ENCODE measurements at regions not wholly inside any gene's neighbourhood (a gene's known extent, or its start where the extent isn't known, plus 50 kb on each side); places are given as distances from the start of the nearest gene placed in this dataset.

DNA sequence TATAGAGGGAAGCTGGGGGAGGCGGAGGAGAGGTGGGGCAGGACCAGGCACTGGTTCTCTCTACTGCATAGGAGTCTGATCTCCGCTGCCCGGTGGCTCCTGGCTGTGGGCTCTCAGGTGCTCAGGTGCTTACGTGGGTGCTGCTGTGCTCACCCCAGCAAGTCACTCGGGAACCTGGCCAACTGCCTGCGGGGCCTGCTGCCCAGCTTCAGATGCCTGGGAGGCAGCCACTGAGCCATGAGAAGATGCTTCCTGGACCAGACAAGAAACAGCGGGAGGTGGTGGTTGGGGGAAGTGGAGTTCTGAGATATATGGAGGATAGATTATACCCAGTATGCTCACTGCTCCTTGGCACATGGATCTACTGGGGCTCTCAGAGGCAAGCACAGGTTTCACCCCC is 1303.4 kb downstream of the TBC1D22A start:
- H3K79me2 ChIP-seq (ENCODE audit: control insufficient read depth, insufficient read depth, low read length), result no peaks in the 10 kb centered on the region
- no peak overlapping the region for H3K27ac ChIP-seq (ENCODE audit: low read length in 2 of 2)
- peaks cover 0 to 4% (median 1%) of the 10 kb centered on the region in 3 donors for H3K9me3 ChIP-seq (ENCODE audit: control extremely low read depth in 1 of 3, control insufficient read depth in 2 of 3, insufficient read depth in 1 of 3, low read length in 2 of 3)
- ChIA-PET POLR2A (no interaction called here), CTCF (no interaction called here)
- WGBS (ENCODE audit: insufficient coverage), result 79% methylated on average over 6 of the region's 7 CpGs
- no peak for ATAC-seq (ENCODE audit: low read depth)
- no peak overlapping the region for H3K27ac Mint-ChIP-seq
- peaks cover 7% of the 10 kb centered on the region for H3K27me3 Mint-ChIP-seq
- H3K4me1 ChIP-seq (ENCODE audit: control insufficient read depth in 2 of 2, insufficient read depth in 2 of 2, low read length in 2 of 2), result no peaks in the 10 kb centered on the region
- DNase-seq, result no peak
- peaks cover 8% of the 10 kb centered on the region for H3K4me1 Mint-ChIP-seq
- H3K27me3 ChIP-seq (replicated peaks in 1 of 4; ENCODE audit: control extremely low read depth in 1 of 4, control insufficient read depth in 3 of 4, insufficient read depth in 4 of 4, low read length in 3 of 4), result no peaks in the 10 kb centered on the region
- no peak overlapping the region for H3K4me3 ChIP-seq (ENCODE audit: control extremely low read depth in 1 of 5, extremely low read depth in 1 of 5, insufficient read depth in 1 of 5, low read depth in 2 of 5, low read length in 4 of 5)
- TF ChIP-seq, protein P1, sequence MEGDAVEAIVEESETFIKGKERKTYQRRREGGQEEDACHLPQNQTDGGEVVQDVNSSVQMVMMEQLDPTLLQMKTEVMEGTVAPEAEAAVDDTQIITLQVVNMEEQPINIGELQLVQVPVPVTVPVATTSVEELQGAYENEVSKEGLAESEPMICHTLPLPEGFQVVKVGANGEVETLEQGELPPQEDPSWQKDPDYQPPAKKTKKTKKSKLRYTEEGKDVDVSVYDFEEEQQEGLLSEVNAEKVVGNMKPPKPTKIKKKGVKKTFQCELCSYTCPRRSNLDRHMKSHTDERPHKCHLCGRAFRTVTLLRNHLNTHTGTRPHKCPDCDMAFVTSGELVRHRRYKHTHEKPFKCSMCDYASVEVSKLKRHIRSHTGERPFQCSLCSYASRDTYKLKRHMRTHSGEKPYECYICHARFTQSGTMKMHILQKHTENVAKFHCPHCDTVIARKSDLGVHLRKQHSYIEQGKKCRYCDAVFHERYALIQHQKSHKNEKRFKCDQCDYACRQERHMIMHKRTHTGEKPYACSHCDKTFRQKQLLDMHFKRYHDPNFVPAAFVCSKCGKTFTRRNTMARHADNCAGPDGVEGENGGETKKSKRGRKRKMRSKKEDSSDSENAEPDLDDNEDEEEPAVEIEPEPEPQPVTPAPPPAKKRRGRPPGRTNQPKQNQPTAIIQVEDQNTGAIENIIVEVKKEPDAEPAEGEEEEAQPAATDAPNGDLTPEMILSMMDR (IDR thresholded peaks at IDR 0.05), result no peak
- TF ChIP-seq EZH2 (IDR thresholded peaks at IDR 0.05; ENCODE audit: borderline replicate concordance, insufficient read depth, low read depth, low read length, poor library complexity, severe bottlenecking), result no peak
- H3K9me3 Mint-ChIP-seq (ENCODE audit: insufficient read depth), result no peaks in the 10 kb centered on the region
- no peaks in the 10 kb centered on the region for H3K36me3 ChIP-seq (replicated peaks in 1 of 2; ENCODE audit: control extremely low read depth in 1 of 2, control insufficient read depth in 1 of 2, extremely low read depth in 1 of 2, insufficient read depth in 2 of 2, low read length in 1 of 2)
- H2AFZ ChIP-seq (ENCODE audit: insufficient read depth, low read depth, low read length, poor library complexity, severe bottlenecking), result no peak overlapping the region
- intact Hi-C loops (cut with micrococcal nuclease), result no loop called here
- no peaks in the 10 kb centered on the region for H4K20me1 ChIP-seq (ENCODE audit: control insufficient read depth, insufficient read depth, low read length, poor library complexity, severe bottlenecking)
- no peak overlapping the region for H3K9ac ChIP-seq (ENCODE audit: low read length)
- no peak overlapping the region for H3K4me2 ChIP-seq (replicated peaks; ENCODE audit: low read depth, low read length, poor library complexity, severe bottlenecking)
- no peak overlapping the region for H3K4me3 Mint-ChIP-seq

GRCh38 chr22:48061726-48062125 is 1299.3 kb downstream of the TBC1D22A start:
- H3K79me2 ChIP-seq (ENCODE audit: control insufficient read depth, insufficient read depth, low read length), result no peaks in the 10 kb centered on the region
- H3K9ac ChIP-seq (ENCODE audit: low read length), result no peak overlapping the region
- DNase-seq (no peak), ATAC-seq (ENCODE audit: low read depth) (no peak)
- Mint-ChIP-seq H3K27me3 (peaks cover 32% of the 10 kb centered on the region), H3K9me3 (ENCODE audit: insufficient read depth) (peaks cover 2% of the 10 kb centered on the region), H3K4me1 (no peaks in the 10 kb centered on the region), H3K27ac (no peak overlapping the region), H3K4me3 (no peak overlapping the region)
- H2AFZ ChIP-seq (ENCODE audit: insufficient read depth, low read depth, low read length, poor library complexity, severe bottlenecking), result no peak overlapping the region
- H3K4me1 ChIP-seq (ENCODE audit: control insufficient read depth in 2 of 2, insufficient read depth in 2 of 2, low read length in 2 of 2), result no peaks in the 10 kb centered on the region
- ChIA-PET POLR2A (no interaction called here), CTCF (no interaction called here)
- no peaks in the 10 kb centered on the region for H4K20me1 ChIP-seq (ENCODE audit: control insufficient read depth, insufficient read depth, low read length, poor library complexity, severe bottlenecking)
- peaks cover 0 to 11% (median 2%) of the 10 kb centered on the region in 3 donors for H3K9me3 ChIP-seq (ENCODE audit: control extremely low read depth in 1 of 3, control insufficient read depth in 2 of 3, insufficient read depth in 1 of 3, low read length in 2 of 3)
- H3K4me3 ChIP-seq (ENCODE audit: control extremely low read depth in 1 of 5, extremely low read depth in 1 of 5, insufficient read depth in 1 of 5, low read depth in 2 of 5, low read length in 4 of 5), result no peak overlapping the region
- H3K36me3 ChIP-seq (replicated peaks in 1 of 2; ENCODE audit: control extremely low read depth in 1 of 2, control insufficient read depth in 1 of 2, extremely low read depth in 1 of 2, insufficient read depth in 2 of 2, low read length in 1 of 2), result no peaks in the 10 kb centered on the region
- no peak overlapping the region for H3K27ac ChIP-seq (ENCODE audit: low read length in 2 of 2)
- WGBS (ENCODE audit: insufficient coverage), result 87% methylated on average over 3 of the region's 4 CpGs
- TF ChIP-seq, protein P1 (IDR thresholded peaks at IDR 0.05), result no peak
- no peak for TF ChIP-seq EZH2 (IDR thresholded peaks at IDR 0.05; ENCODE audit: borderline replicate concordance, insufficient read depth, low read depth, low read length, poor library complexity, severe bottlenecking)
- peaks cover 0 to 13% (median 0%) of the 10 kb centered on the region in 4 experiments for H3K27me3 ChIP-seq (replicated peaks in 1 of 4; ENCODE audit: control extremely low read depth in 1 of 4, control insufficient read depth in 3 of 4, insufficient read depth in 4 of 4, low read length in 3 of 4)
- intact Hi-C loops (cut with micrococcal nuclease), result no loop called here
- no peak overlapping the region for H3K4me2 ChIP-seq (replicated peaks; ENCODE audit: low read depth, low read length, poor library complexity, severe bottlenecking)
